ENCODE measurements at regions not wholly inside any gene's neighbourhood (a gene's known extent, or its start where the extent isn't known, plus 50 kb on each side); places are given as distances from the start of the nearest gene placed in this dataset.

DNA sequence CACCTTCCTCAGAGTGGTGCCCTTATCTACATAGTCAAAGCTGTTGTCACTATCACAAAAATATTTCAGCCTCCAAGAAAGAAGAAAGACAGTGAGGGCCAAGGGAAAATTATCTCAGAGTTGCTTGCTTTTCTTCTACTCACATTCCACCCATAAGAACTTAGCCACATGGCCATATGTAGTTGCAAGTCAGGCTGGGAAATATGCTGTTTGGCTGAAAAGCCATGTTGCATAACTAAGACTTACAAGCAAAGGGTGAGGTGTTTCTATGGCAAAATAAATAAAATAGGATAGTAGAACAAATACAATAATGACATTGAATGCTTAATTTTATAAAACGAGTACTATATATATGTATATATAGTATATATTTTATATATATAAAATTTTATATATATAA, 365.9 kb upstream of the PABPC4L start:
- CTCF ChIA-PET = no interaction called here
- DNase-seq (ENCODE audit: low read depth, low spot score) (no peak), FAIRE-seq (no peak)
- no TSS peak for BruUV-seq (replicated peaks)
- Histone ChIP-seq H3K79me2 (ENCODE audit: control insufficient read depth, insufficient read depth, low read length) (no peaks in the 10 kb centered on the region), H3K9me1 (replicated peaks; ENCODE audit: control insufficient read depth, extremely low read depth, insufficient read depth, low read length) (no peaks in the 10 kb centered on the region), H3K36me3 (ENCODE audit: control insufficient read depth in 2 of 2, extremely low read depth in 1 of 2, insufficient read depth in 2 of 2, low read length in 2 of 2) (no peaks in the 10 kb centered on the region), H3K9ac (replicated peaks; ENCODE audit: extremely low read depth, insufficient read depth, low read length) (no peak overlapping the region), H3K9me3 (replicated peaks; ENCODE audit: control insufficient read depth, insufficient read depth, low read length) (no peaks in the 10 kb centered on the region), H2AFZ (ENCODE audit: low read depth, low read length) (no peak overlapping the region), H4K20me1 (replicated peaks; ENCODE audit: control insufficient read depth, extremely low read depth, insufficient read depth, low read length) (no peaks in the 10 kb centered on the region), H3K4me3 (replicated peaks in 1 of 3; ENCODE audit: insufficient read depth in 1 of 3, low read depth in 1 of 3, low read length in 3 of 3) (no peak overlapping the region), H3K27me3 (ENCODE audit: control insufficient read depth in 2 of 2, insufficient read depth in 2 of 2, low read length in 2 of 2) (no peaks in the 10 kb centered on the region), H3K27ac (ENCODE audit: insufficient read depth, low read depth, low read length) (no peak overlapping the region), H3K4me1 (ENCODE audit: control insufficient read depth, extremely low read depth, insufficient read depth, low read length) (peaks cover 2% of the 10 kb centered on the region), H3K4me2 (ENCODE audit: insufficient read depth, low read length) (no peak overlapping the region)
- TF ChIP-seq MYC (IDR thresholded peaks at IDR 0.05; ENCODE audit: low read depth, low read length) (no peak), FOS (IDR thresholded peaks at IDR 0.05; ENCODE audit: borderline replicate concordance, insufficient read depth, low read length) (no peak), EZH2 (IDR thresholded peaks at IDR 0.05; ENCODE audit: borderline replicate concordance, low read depth, low read length, severe bottlenecking) (no peak), POLR2AphosphoS5 (IDR thresholded peaks at IDR 0.05; ENCODE audit: insufficient read depth, low read depth, low read length) (no peak), GATA2 (IDR thresholded peaks at IDR 0.05; ENCODE audit: insufficient read depth, insufficient read length, low read depth, low read length) (no peak), CTCF (IDR thresholded peaks at IDR 0.05; ENCODE audit: extremely low read depth in 1 of 2, insufficient read depth in 1 of 2, low read depth in 1 of 2, low read length in 2 of 2) (no peak)
- dilution Hi-C loops (cut with MboI; ENCODE audit: extremely low pct_ligation_motif_present, low sequenced_read_pairs) = no loop called here
- POLR2A ChIA-PET = no interaction called here
- intact Hi-C loops (cut with micrococcal nuclease) = no loop called here

GRCh38 chr4:134560728-134561127, 359.1 kb upstream of the PABPC4L start:
- Histone ChIP-seq H3K4me1 (ENCODE audit: control insufficient read depth, extremely low read depth, insufficient read depth, low read length) (no peaks in the 10 kb centered on the region), H2AFZ (ENCODE audit: low read depth, low read length) (no peak overlapping the region), H3K4me2 (ENCODE audit: insufficient read depth, low read length) (no peak overlapping the region), H3K27ac (ENCODE audit: insufficient read depth, low read depth, low read length) (no peak overlapping the region), H3K9ac (replicated peaks; ENCODE audit: extremely low read depth, insufficient read depth, low read length) (no peak overlapping the region), H3K4me3 (replicated peaks in 1 of 3; ENCODE audit: insufficient read depth in 1 of 3, low read depth in 1 of 3, low read length in 3 of 3) (no peak overlapping the region), H3K79me2 (ENCODE audit: control insufficient read depth, insufficient read depth, low read length) (no peaks in the 10 kb centered on the region), H3K27me3 (ENCODE audit: control insufficient read depth in 2 of 2, insufficient read depth in 2 of 2, low read length in 2 of 2) (no peaks in the 10 kb centered on the region), H4K20me1 (replicated peaks; ENCODE audit: control insufficient read depth, extremely low read depth, insufficient read depth, low read length) (no peaks in the 10 kb centered on the region), H3K9me1 (replicated peaks; ENCODE audit: control insufficient read depth, extremely low read depth, insufficient read depth, low read length) (no peaks in the 10 kb centered on the region), H3K36me3 (ENCODE audit: control insufficient read depth in 2 of 2, extremely low read depth in 1 of 2, insufficient read depth in 2 of 2, low read length in 2 of 2) (no peaks in the 10 kb centered on the region), H3K9me3 (replicated peaks; ENCODE audit: control insufficient read depth, insufficient read depth, low read length) (no peaks in the 10 kb centered on the region)
- dilution Hi-C loops (cut with MboI; ENCODE audit: extremely low pct_ligation_motif_present, low sequenced_read_pairs) (no loop called here), intact Hi-C loops (cut with micrococcal nuclease) (no loop called here)
- CTCF ChIA-PET = no interaction called here
- FAIRE-seq (no peak), DNase-seq (ENCODE audit: low read depth, low spot score) (no peak)
- BruUV-seq (replicated peaks) = no TSS peak
- no peak for TF ChIP-seq FOS (IDR thresholded peaks at IDR 0.05; ENCODE audit: borderline replicate concordance, insufficient read depth, low read length)
- no peak for TF ChIP-seq POLR2AphosphoS5 (IDR thresholded peaks at IDR 0.05; ENCODE audit: insufficient read depth, low read depth, low read length)
- TF ChIP-seq MAX (IDR thresholded peaks at IDR 0.05; ENCODE audit: insufficient read depth, insufficient read length) = no peak
- no peak for TF ChIP-seq CTCF (IDR thresholded peaks at IDR 0.05; ENCODE audit: extremely low read depth in 1 of 2, insufficient read depth in 1 of 2, low read depth in 1 of 2, low read length in 2 of 2)
- TF ChIP-seq EZH2 (IDR thresholded peaks at IDR 0.05; ENCODE audit: borderline replicate concordance, low read depth, low read length, severe bottlenecking) = no peak
- no peak for TF ChIP-seq JUN (IDR thresholded peaks at IDR 0.05; ENCODE audit: borderline replicate concordance, insufficient read depth, insufficient read length, low read depth)
- no peak for TF ChIP-seq MYC (IDR thresholded peaks at IDR 0.05; ENCODE audit: low read depth, low read length)
- TF ChIP-seq POLR2A (IDR thresholded peaks at IDR 0.05; ENCODE audit: low read depth, low read length) = no peak
- no peak for TF ChIP-seq GATA2 (IDR thresholded peaks at IDR 0.05; ENCODE audit: insufficient read depth, insufficient read length, low read depth, low read length)
- POLR2A ChIA-PET = no interaction called here
